K562 (cell line): ENCODE measurements at regions not wholly inside any gene's neighbourhood (a gene's known extent, or its start where the extent isn't known, plus 50 kb on each side); places are given as distances from the start of the nearest gene placed in this dataset.
A peak's percentile ranks its signal among the peaks of the same experiment; 100 is the strongest.

Experiments
- ATAC-seq: fragments of 200-7000 bp; cut with Tn5 transposase; 3 replicates; pipeline ENCODE4 v1.9.1; 2020; ENCODE audit warnings: moderate library complexity
- BruUV-seq: library from RNA; stranded (reverse); fragments of 400-500 nt; replicated peaks from 2 replicates; lab custom pipeline; 2021; lab: Mats Ljungman, UMichigan
- CTCF ChIA-PET: fragments of 300-600 bp; formaldehyde crosslinking; extraction: SDS; loops from one replicate; lab custom pipeline; 2021; ENCODE audit warnings: low intra/inter-chr PET ratio; lab: Yijun Ruan, JAX
- POLR2A ChIA-PET: fragments of 300-600, 350-650 bp; sonication (Branson Sonifier 250); formaldehyde crosslinking; extraction: SDS; loops from one replicate; lab custom pipeline; 2021; ENCODE audit warnings: antibody characterized with exemption, inconsistent platforms; lab: Yijun Ruan, JAX
- DNase-seq, 4 experiments: peaks; one replicate each; pipeline versions ENCODE4 v3.0.0 to v3.0.0-alpha.2; 2011 to 2018; ENCODE audit warnings: low spot score in 3 of 4, mixed read lengths in 3 of 4; ENCODE audit errors: extremely low read depth in 1 of 4
- FAIRE-seq: peaks from 2 replicates; lab custom pipeline; 2011; peaks lifted over from hg19 to GRCh38; lab: Jason Lieb, UNC
- H2AFZ ChIP-seq: 2 replicates; pipeline ENCODE4 v1.6.0; 2011; ENCODE audit warnings: low read depth, low read length, control low read depth, inconsistent platforms
- H3K27ac ChIP-seq: fragments of 200-600 bp; 3 replicates; pipeline ENCODE4 v1.8.0; 2011; ENCODE audit warnings: low read depth, mild to moderate bottlenecking, control low read depth, inconsistent platforms, low read length, moderate library complexity, mixed read lengths; ENCODE audit errors: extremely low read depth
- H3K27me3 ChIP-seq, 2 experiments: fragments of 300-600 bp in 1 of 2; 2 replicates in 1 of 2; 3 replicates in 1 of 2; pipeline versions ENCODE4 v1.6.0 to v1.8.0; 2011; ENCODE audit warnings: inconsistent platforms in 2 of 2, low read length in 2 of 2, mild to moderate bottlenecking in 1 of 2, mixed read lengths in 1 of 2, moderate library complexity in 1 of 2; ENCODE audit not compliant: control insufficient read depth in 2 of 2, insufficient read depth in 2 of 2
- H3K36me3 ChIP-seq: fragments of 300-600 bp; 3 replicates; pipeline ENCODE4 v1.8.0; 2011; ENCODE audit warnings: mild to moderate bottlenecking, low read length, inconsistent platforms; ENCODE audit not compliant: control insufficient read depth, insufficient read depth
- H3K4me1 ChIP-seq, 2 experiments: fragments of 200-600 bp in 1 of 2; replicated peaks in 1 of 2; 2 replicates in 1 of 2; 3 replicates in 1 of 2; pipeline versions ENCODE4 v1.5.1 to v1.8.0; 2011; ENCODE audit warnings: inconsistent platforms in 2 of 2, low read length in 2 of 2, mild to moderate bottlenecking in 1 of 2, mixed read lengths in 1 of 2, moderate library complexity in 1 of 2; ENCODE audit not compliant: control insufficient read depth in 2 of 2, insufficient read depth in 2 of 2
- H3K4me2 ChIP-seq: 2 replicates; pipeline ENCODE4 v1.6.1; 2011; ENCODE audit warnings: low read length, control low read depth, inconsistent platforms, mixed read lengths; ENCODE audit not compliant: insufficient read depth
- H3K4me3 ChIP-seq: fragments of 200-600 bp; sonication (generic), shearing (Covaris generic); 2 replicates; pipeline ENCODE4 v1.5.1; 2016; ENCODE audit warnings: control low read depth, inconsistent platforms
- H3K79me2 ChIP-seq: fragments of 200-600 bp; 3 replicates; pipeline ENCODE4 v1.8.0; 2011; ENCODE audit warnings: low read length, inconsistent platforms; ENCODE audit not compliant: control insufficient read depth, insufficient read depth
- H3K9ac ChIP-seq, 2 experiments: 2 replicates each; pipeline versions ENCODE4 v1.6.0 to v1.6.1; 2011; ENCODE audit warnings: low read depth in 2 of 2, low read length in 2 of 2, control low read depth in 1 of 2, inconsistent platforms in 1 of 2, mild to moderate bottlenecking in 1 of 2, mixed read lengths in 1 of 2; ENCODE audit not compliant: insufficient read depth in 1 of 2
- H3K9me1 ChIP-seq: one replicate; pipeline ENCODE4 v1.6.0; 2011; ENCODE audit warnings: inconsistent platforms, mild to moderate bottlenecking, low read length, moderate library complexity; ENCODE audit not compliant: control insufficient read depth, insufficient read depth
- H3K9me3 ChIP-seq: replicated peaks from 2 replicates; pipeline ENCODE4 v1.5.1; 2011; ENCODE audit warnings: low read depth, low read length, inconsistent platforms; ENCODE audit not compliant: control insufficient read depth, insufficient read depth
- H4K20me1 ChIP-seq: replicated peaks from 2 replicates; pipeline ENCODE4 v1.6.1; 2011; ENCODE audit warnings: low read length, inconsistent platforms, mixed read lengths; ENCODE audit not compliant: control insufficient read depth, insufficient read depth
- MCM7 ChIP-seq, 2 experiments: fragments of 450-650 bp; IDR thresholded peaks; 2 replicates each; pipeline ENCODE4 v1.6.1; 2016 to 2018
- NBN ChIP-seq: fragments of 450-650 bp; IDR thresholded peaks from 2 replicates; pipeline ENCODE4 v1.6.1; 2016; ENCODE audit warnings: low read depth, mild to moderate bottlenecking
- NCOA2 ChIP-seq, 2 experiments: fragments of 450-650 bp; IDR thresholded peaks; 2 replicates each; pipeline ENCODE4 v1.6.1; 2018; ENCODE audit warnings: mild to moderate bottlenecking in 2 of 2, moderate library complexity in 1 of 2; ENCODE audit not compliant: partially characterized antibody in 2 of 2
- NR2C1 ChIP-seq, 2 experiments: fragments of 450-650 bp; IDR thresholded peaks; 2 replicates each; pipeline ENCODE4 v1.6.1; 2017; ENCODE audit warnings: mild to moderate bottlenecking in 2 of 2, antibody characterized with exemption in 1 of 2, inconsistent platforms in 1 of 2, missing compliant biosample characterization in 1 of 2, missing genetic modification characterization in 1 of 2
- SMAD2 ChIP-seq: fragments of 150-350 bp; IDR thresholded peaks from 2 replicates; pipeline ENCODE4 v1.6.1; 2014; ENCODE audit warnings: low read depth, mild to moderate bottlenecking, low read length
- SNRNP70 ChIP-seq: fragments of 200-400 bp; formaldehyde crosslinking; optimal IDR thresholded peaks from 2 replicates; pipeline ENCODE3; 2017; ENCODE audit warnings: low read depth, low read length
- SRSF7 ChIP-seq: fragments of 200-400 bp; formaldehyde crosslinking; optimal IDR thresholded peaks from 2 replicates; pipeline ENCODE3; 2017; ENCODE audit warnings: mild to moderate bottlenecking, low read depth, low read length
- TAF9B ChIP-seq: fragments of 450-650 bp; IDR thresholded peaks from 2 replicates; pipeline ENCODE4 v1.6.1; 2018; ENCODE audit warnings: mild to moderate bottlenecking; ENCODE audit not compliant: partially characterized antibody
- TEAD1 ChIP-seq, 2 experiments: fragments of 450-650 bp in 1 of 2; sonication (generic) in 1 of 2; formaldehyde crosslinking; IDR thresholded peaks; 2 replicates each; pipeline versions ENCODE4 v1.4.0 to v1.8.0; 2020 to 2022; ENCODE audit warnings: mild to moderate bottlenecking in 2 of 2, missing genetic modification reagents in 1 of 2
- ZNF143 ChIP-seq: sonication (generic); formaldehyde crosslinking; IDR thresholded peaks from 2 replicates; pipeline ENCODE4 v1.9.0; 2022; ENCODE audit warnings: mild to moderate bottlenecking, missing genetic modification reagents
- ZNF280B ChIP-seq: fragments of 250-450 bp; sonication (Bioruptor Pico); IDR thresholded peaks from 2 replicates; pipeline ENCODE4 v1.5.1; 2021; ENCODE audit warnings: mild to moderate bottlenecking
- ZNF395 ChIP-seq: fragments of 200-800 bp; sonication (Bioruptor generic); IDR thresholded peaks from 2 replicates; pipeline ENCODE4 v1.6.1; 2017; ENCODE audit warnings: missing genetic modification characterization, missing compliant biosample characterization
- WGBS: fragments of 100-300 bp; shearing (Covaris generic); methylation state at CpG from one replicate; pipeline ENCODE4 v1.1.6; 2016; ENCODE audit warnings: low coverage, mixed read lengths; ENCODE audit not compliant: insufficient coverage; ENCODE audit errors: missing lambda C conversion rate; 5-methylcytosine and 5-hydroxymethylcytosine counted together
- in situ Hi-C: fragments of 300-500 bp; cut with MboI; formaldehyde crosslinking; loops from 4 replicates; pipeline ENCODE4 v1.15.0; 2018; ENCODE audit warnings: inconsistent platforms, mixed read lengths
- intact Hi-C: fragments of 100-400 bp; cut with micrococcal nuclease; formaldehyde crosslinking; loops from 2 replicates; pipeline ENCODE4 v1.14.2; 2022

GRCh38 chr2:64837116-64837731 lies 152.0 kb upstream of the SLC1A4 start (continued):
- TF ChIP-seq ZNF280B (CRISPR knock-in tag) (no peak), SRSF7 (no peak)

- ATAC-seq (no peak), DNase-seq (no peak), FAIRE-seq (no peak)
- no TSS peak for BruUV-seq
- Histone ChIP-seq H2AFZ (no peak overlapping the region), H3K27me3 (no peaks in the 10 kb centered on the region), H3K9ac (peak overlapping the region in 1 of 2 experiments; percentile 3; a peak in 1 of 4 replicates), H4K20me1 (no peaks in the 10 kb centered on the region), H3K4me2 (no peak overlapping the region), H3K4me1 (peaks cover 3 to 18% of the 10 kb centered on the region in 2 experiments; a peak in 4 of 5 replicates), H3K27ac (no peak overlapping the region), H3K9me3 (no peaks in the 10 kb centered on the region), H3K36me3 (no peaks in the 10 kb centered on the region), H3K9me1 (no peaks in the 10 kb centered on the region), H3K79me2 (no peaks in the 10 kb centered on the region), H3K4me3 (no peak overlapping the region)
- in situ Hi-C loops (no loop called here), intact Hi-C loops (no loop called here)
- WGBS: 60% methylated on average over 4 of the region's 8 CpGs
- POLR2A ChIA-PET: interaction anchor here (0.5 to 1.4 kb wide), 4 partner anchors 8 to 303 kb away, joined by 3 to 6 read pairs (median 3); no protein-coding TSS in a partner anchor
- TF ChIP-seq SMAD2 (no peak), NR2C1 (IDR thresholded peaks at IDR 0.05) (no peak), NR2C1 (tag; IDR thresholded peaks at IDR 0.05) (no peak), SNRNP70 (no peak), MCM7 (IDR thresholded peaks at IDR 0.05) (no peak), NCOA2 (IDR thresholded peaks at IDR 0.05; ENCODE audit: partially characterized antibody in 2 of 2) (no peak), NBN (no peak), TAF9B (no peak), ZNF395 (CRISPR knock-in tag) (no peak), ZNF143 (CRISPR knock-in tag) (no peak), TEAD1 (CRISPR knock-in tag; IDR thresholded peaks at IDR 0.05) (no peak)
- CTCF ChIA-PET: no interaction called here
Observed at GRCh38 chr2:64837925-64838641, 151.1 kb upstream of the SLC1A4 start.
